22Rv1 (cell line): ENCODE measurements at regions not wholly inside any gene's neighbourhood (a gene's known extent, or its start where the extent isn't known, plus 50 kb on each side); places are given as distances from the start of the nearest gene placed in this dataset.

ENCODE experiments used
- CTCF ChIP-seq: fragments of 450-650 bp; IDR thresholded peaks from 2 replicates; pipeline ENCODE4 v1.5.1; 2017; ENCODE audit warnings: mild to moderate bottlenecking
- ZFX ChIP-seq: fragments of 450-650 bp; IDR thresholded peaks from 2 replicates; pipeline ENCODE4 v1.6.1; 2017; ENCODE audit warnings: antibody characterized with exemption, borderline replicate concordance

DNA sequence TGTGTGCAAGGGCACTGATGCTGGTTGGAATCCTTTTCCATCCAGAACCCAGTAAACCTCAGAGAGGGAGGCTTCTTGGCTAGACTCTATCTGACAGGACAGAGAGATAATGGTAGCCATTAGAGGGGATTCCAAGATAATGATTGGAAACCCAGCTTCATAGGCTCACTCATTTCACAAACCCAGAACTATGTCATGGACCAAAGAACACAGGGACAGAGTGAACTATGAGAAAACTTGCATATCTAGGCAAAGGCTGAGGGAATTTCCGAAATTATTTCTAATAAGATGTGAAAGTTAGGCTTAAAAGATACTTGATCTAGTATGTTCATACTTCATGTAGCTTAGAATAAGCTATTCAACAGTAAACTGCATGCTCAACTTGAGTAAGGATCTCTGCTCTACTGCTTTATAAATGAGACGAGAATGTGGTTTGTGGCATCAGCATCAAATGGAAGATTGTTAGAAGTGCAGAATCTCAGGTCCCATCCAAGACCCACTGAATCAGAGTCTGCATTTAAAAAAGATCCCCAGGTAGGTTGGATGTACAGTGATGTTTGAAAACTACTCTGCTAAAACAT is 261.4 kb downstream of the DMRT2 start:
- no peak for TF ChIP-seq CTCF
- TF ChIP-seq ZFX, result no peak
